Vagina (tissue), 2 donors: ENCODE measurements at regions not wholly inside any gene's neighbourhood (a gene's known extent, or its start where the extent isn't known, plus 50 kb on each side); places are given as distances from the start of the nearest gene placed in this dataset.
"Not testable (repeated sequence)": the region's sequence is repeated elsewhere in the genome, so short reads cannot be mapped to it uniquely, and the experiment has no call there.

Experiments used
- POLR2A ChIP-seq, 2 donors: fragments of 450-650 bp; IDR thresholded peaks; one replicate each; pipeline ENCODE4 v1.6.1; 2017; ENCODE audit warnings: antibody characterized with exemption in 2 of 2, mild to moderate bottlenecking in 2 of 2, moderate library complexity in 2 of 2
- POLR2AphosphoS5 ChIP-seq, 2 donors: sonication (generic); formaldehyde crosslinking; IDR thresholded peaks; one replicate each; pipeline ENCODE4 v1.9.0; 2017; ENCODE audit warnings: antibody characterized with exemption in 2 of 2, mild to moderate bottlenecking in 2 of 2, low read depth in 1 of 2; ENCODE audit not compliant: insufficient read depth in 1 of 2
- TF ChIP-seq, protein P1 (sequence below), 3 experiments: fragments of 450-650 bp in 2 of 3; fragments of 200-600 bp in 1 of 3; sonication (generic) in 1 of 3; IDR thresholded peaks; one replicate each; pipeline ENCODE4 v1.5.1; 2017 to 2019; ENCODE audit warnings: antibody characterized with exemption in 3 of 3, mild to moderate bottlenecking in 2 of 3, moderate library complexity in 2 of 3

DNA sequence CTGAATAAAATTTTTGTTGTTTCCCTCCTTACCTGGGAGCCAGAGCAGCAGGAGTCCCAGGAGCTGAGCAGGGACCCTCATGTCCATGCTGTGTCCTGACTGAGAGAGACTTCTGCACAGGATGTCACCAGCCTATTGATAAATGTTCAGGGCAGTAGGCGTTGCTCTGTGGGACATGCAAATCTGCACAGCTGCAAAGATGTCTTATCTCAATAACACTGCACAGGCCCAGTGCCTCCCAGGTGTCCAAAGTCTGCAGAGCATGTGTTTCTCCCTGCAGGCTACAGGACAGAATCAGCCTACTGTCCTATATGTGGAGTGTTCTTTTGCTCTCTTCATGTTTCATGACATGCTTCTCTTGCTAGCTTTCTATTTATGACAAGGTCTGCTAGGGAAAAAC lies 522.3 kb downstream of the RPIA start:
- TF ChIP-seq, protein P1, sequence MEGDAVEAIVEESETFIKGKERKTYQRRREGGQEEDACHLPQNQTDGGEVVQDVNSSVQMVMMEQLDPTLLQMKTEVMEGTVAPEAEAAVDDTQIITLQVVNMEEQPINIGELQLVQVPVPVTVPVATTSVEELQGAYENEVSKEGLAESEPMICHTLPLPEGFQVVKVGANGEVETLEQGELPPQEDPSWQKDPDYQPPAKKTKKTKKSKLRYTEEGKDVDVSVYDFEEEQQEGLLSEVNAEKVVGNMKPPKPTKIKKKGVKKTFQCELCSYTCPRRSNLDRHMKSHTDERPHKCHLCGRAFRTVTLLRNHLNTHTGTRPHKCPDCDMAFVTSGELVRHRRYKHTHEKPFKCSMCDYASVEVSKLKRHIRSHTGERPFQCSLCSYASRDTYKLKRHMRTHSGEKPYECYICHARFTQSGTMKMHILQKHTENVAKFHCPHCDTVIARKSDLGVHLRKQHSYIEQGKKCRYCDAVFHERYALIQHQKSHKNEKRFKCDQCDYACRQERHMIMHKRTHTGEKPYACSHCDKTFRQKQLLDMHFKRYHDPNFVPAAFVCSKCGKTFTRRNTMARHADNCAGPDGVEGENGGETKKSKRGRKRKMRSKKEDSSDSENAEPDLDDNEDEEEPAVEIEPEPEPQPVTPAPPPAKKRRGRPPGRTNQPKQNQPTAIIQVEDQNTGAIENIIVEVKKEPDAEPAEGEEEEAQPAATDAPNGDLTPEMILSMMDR (IDR thresholded peaks at IDR 0.05) = not testable (repeated sequence)
- not testable (repeated sequence) for TF ChIP-seq POLR2A (IDR thresholded peaks at IDR 0.05); POLR2AphosphoS5 (IDR thresholded peaks at IDR 0.05; ENCODE audit: insufficient read depth in 1 of 2, low read depth in 1 of 2)
